Endothelial cell of umbilical vein (primary cell): ENCODE measurements at regions not wholly inside any gene's neighbourhood (a gene's known extent, or its start where the extent isn't known, plus 50 kb on each side); places are given as distances from the start of the nearest gene placed in this dataset.

ENCODE experiments used
- BruUV-seq: library from RNA; stranded (reverse); fragments of 400-500 nt; replicated peaks from 2 replicates; lab custom pipeline; 2021; lab: Mats Ljungman, UMichigan
- CTCF ChIA-PET: fragments of 300-600, 350-600 bp; sonication (Branson Sonifier 250); formaldehyde crosslinking; loops from one replicate; lab custom pipeline; 2021; ENCODE audit warnings: antibody characterized with exemption, inconsistent platforms; lab: Charles Lee
- POLR2A ChIA-PET: fragments of 300-600, 350-600 bp; sonication (Branson Sonifier 250); formaldehyde crosslinking; loops from one replicate; lab custom pipeline; 2021; ENCODE audit warnings: antibody characterized with exemption, inconsistent platforms; lab: Charles Lee
- DNase-seq: peaks from one replicate; pipeline ENCODE4 v3.0.0-alpha.2; 2011; ENCODE audit warnings: low read depth, low spot score
- FAIRE-seq: peaks from 2 replicates; lab custom pipeline; 2011; peaks lifted over from hg19 to GRCh38; lab: Jason Lieb, UNC
- H2AFZ ChIP-seq: 2 replicates; pipeline ENCODE4 v1.6.0; 2012; ENCODE audit warnings: low read depth, low read length, control low read depth, inconsistent platforms
- H3K27ac ChIP-seq: 2 replicates; pipeline ENCODE4 v1.5.1; 2011; ENCODE audit warnings: low read depth, mild to moderate bottlenecking, control low read depth, low read length, moderate library complexity; ENCODE audit not compliant: insufficient read depth
- H3K27me3 ChIP-seq, 2 experiments: 2 replicates each; pipeline versions ENCODE4 v1.6.0 to v1.6.1; 2011; ENCODE audit warnings: low read length in 2 of 2, mixed read lengths in 1 of 2; ENCODE audit not compliant: control insufficient read depth in 2 of 2, insufficient read depth in 2 of 2
- H3K36me3 ChIP-seq, 2 experiments: 2 replicates in 1 of 2; 3 replicates in 1 of 2; pipeline ENCODE4 v1.5.1; 2011; ENCODE audit warnings: low read length in 2 of 2, mild to moderate bottlenecking in 1 of 2, moderate library complexity in 1 of 2; ENCODE audit not compliant: control insufficient read depth in 2 of 2, insufficient read depth in 2 of 2; ENCODE audit errors: extremely low read depth in 1 of 2
- H3K4me1 ChIP-seq: 3 replicates; pipeline ENCODE4 v1.5.1; 2011; ENCODE audit warnings: mild to moderate bottlenecking, low read length; ENCODE audit not compliant: control insufficient read depth, insufficient read depth; ENCODE audit errors: extremely low read depth
- H3K4me2 ChIP-seq: 2 replicates; pipeline ENCODE4 v1.6.1; 2011; ENCODE audit warnings: low read length, control low read depth, mixed read lengths; ENCODE audit not compliant: insufficient read depth
- H3K4me3 ChIP-seq, 3 experiments: fragments of 200-600 bp in 1 of 3; sonication (generic), shearing (Covaris generic) in 1 of 3; replicated peaks in 1 of 3; 2 replicates each; pipeline ENCODE4 v1.5.1; 2011 to 2016; ENCODE audit warnings: control low read depth in 3 of 3, low read length in 3 of 3, mild to moderate bottlenecking in 2 of 3, inconsistent platforms in 1 of 3, low read depth in 1 of 3, moderate library complexity in 1 of 3; ENCODE audit not compliant: insufficient read depth in 1 of 3
- H3K79me2 ChIP-seq: 2 replicates; pipeline ENCODE4 v1.6.0; 2012; ENCODE audit warnings: low read length, inconsistent platforms; ENCODE audit not compliant: control insufficient read depth, insufficient read depth
- H3K9ac ChIP-seq: replicated peaks from 2 replicates; pipeline ENCODE3; 2011; ENCODE audit warnings: low read length, control low read depth; ENCODE audit not compliant: insufficient read depth; ENCODE audit errors: extremely low read depth
- H3K9me1 ChIP-seq: replicated peaks from 3 replicates; pipeline ENCODE4 v1.6.0; 2011; ENCODE audit warnings: mild to moderate bottlenecking, low read length; ENCODE audit not compliant: control insufficient read depth, insufficient read depth; ENCODE audit errors: extremely low read depth
- H3K9me3 ChIP-seq: replicated peaks from 2 replicates; pipeline ENCODE4 v1.5.1; 2012; ENCODE audit warnings: low read length, inconsistent platforms; ENCODE audit not compliant: control insufficient read depth, insufficient read depth
- H4K20me1 ChIP-seq: replicated peaks from 2 replicates; pipeline ENCODE3; 2011; ENCODE audit warnings: mild to moderate bottlenecking, low read length; ENCODE audit not compliant: control insufficient read depth, insufficient read depth; ENCODE audit errors: extremely low read depth
- EZH2 ChIP-seq: IDR thresholded peaks from 2 replicates; pipeline ENCODE4 v1.6.1; 2012; ENCODE audit warnings: borderline replicate concordance, low read depth, mild to moderate bottlenecking, moderate library complexity, low read length, inconsistent platforms; ENCODE audit not compliant: severe bottlenecking
- FOS ChIP-seq: IDR thresholded peaks from 2 replicates; pipeline ENCODE4 v1.6.1; 2011; ENCODE audit warnings: mild to moderate bottlenecking, low read length, moderate library complexity, borderline replicate concordance; ENCODE audit not compliant: insufficient read depth
- GATA2 ChIP-seq: IDR thresholded peaks from 2 replicates; pipeline ENCODE4 v1.7.0; 2011; ENCODE audit warnings: low read depth, mild to moderate bottlenecking, moderate library complexity, mixed read lengths, low read length; ENCODE audit not compliant: insufficient read length, insufficient read depth
- JUN ChIP-seq: IDR thresholded peaks from 2 replicates; pipeline ENCODE4 v1.6.1; 2011; ENCODE audit warnings: borderline replicate concordance, low read depth; ENCODE audit not compliant: insufficient read length, insufficient read depth
- MYC ChIP-seq: IDR thresholded peaks from one replicate; pipeline ENCODE4 v1.6.1; 2011; ENCODE audit warnings: mild to moderate bottlenecking, low read depth, low read length
- POLR2A ChIP-seq: IDR thresholded peaks from 2 replicates; pipeline ENCODE4 v1.6.1; 2012; ENCODE audit warnings: low read depth, mild to moderate bottlenecking, control low read depth, low read length
- POLR2AphosphoS5 ChIP-seq: IDR thresholded peaks from 2 replicates; pipeline ENCODE4 v1.6.1; 2012; ENCODE audit warnings: low read depth, mild to moderate bottlenecking, control low read depth, low read length, moderate library complexity; ENCODE audit not compliant: insufficient read depth
- dilution Hi-C: fragments of 300-500 bp; cut with MboI; formaldehyde crosslinking; loops from one replicate; pipeline ENCODE4 v1.15.0; 2019; ENCODE audit warnings: low sequenced_read_pairs; ENCODE audit not compliant: extremely low pct_ligation_motif_present
- intact Hi-C: fragments of 100-400 bp; cut with micrococcal nuclease; formaldehyde crosslinking; loops from one replicate; pipeline ENCODE4 v1.10.0; 2022
- TF ChIP-seq, protein P1 (sequence below), 2 donors: IDR thresholded peaks; 1 replicate in 1 of 2; 2 replicates in 1 of 2; pipeline ENCODE4 v1.5.1; 2011; ENCODE audit warnings: low read length in 2 of 2, mild to moderate bottlenecking in 2 of 2, moderate library complexity in 2 of 2, control low read depth in 1 of 2, inconsistent platforms in 1 of 2, low read depth in 1 of 2; ENCODE audit not compliant: insufficient read depth in 1 of 2; ENCODE audit errors: extremely low read depth in 1 of 2
- TF ChIP-seq, protein P2 (sequence below): IDR thresholded peaks from 2 replicates; pipeline ENCODE4 v1.6.1; 2011; ENCODE audit not compliant: insufficient read depth, insufficient read length

DNA sequence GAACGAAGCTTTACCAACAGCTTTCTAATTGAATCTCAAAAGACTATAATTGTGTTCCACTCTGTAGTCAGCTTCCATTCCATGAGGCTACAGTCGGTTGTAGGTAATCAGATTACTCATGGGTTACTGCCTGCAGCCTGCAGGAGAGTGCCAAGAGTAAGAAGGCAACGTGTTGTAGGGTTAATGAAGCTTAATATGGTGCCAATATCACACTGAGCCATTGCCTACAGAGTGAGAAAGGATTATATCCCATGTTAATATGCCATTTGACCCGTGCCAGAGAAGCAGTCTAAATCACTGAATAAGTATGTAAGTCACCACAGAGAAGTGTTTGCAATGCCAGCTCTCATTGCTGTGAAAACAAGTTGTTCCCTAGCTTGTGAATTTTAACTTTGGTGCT, 734.5 kb upstream of the ACVR2A start:
- intact Hi-C loops, result no loop called here
- H2AFZ ChIP-seq, result no peak overlapping the region
- DNase-seq, result no peak
- POLR2A ChIA-PET, result no interaction called here
- no TSS peak for BruUV-seq
- H3K27ac ChIP-seq, result no peak overlapping the region
- TF ChIP-seq, protein P1, sequence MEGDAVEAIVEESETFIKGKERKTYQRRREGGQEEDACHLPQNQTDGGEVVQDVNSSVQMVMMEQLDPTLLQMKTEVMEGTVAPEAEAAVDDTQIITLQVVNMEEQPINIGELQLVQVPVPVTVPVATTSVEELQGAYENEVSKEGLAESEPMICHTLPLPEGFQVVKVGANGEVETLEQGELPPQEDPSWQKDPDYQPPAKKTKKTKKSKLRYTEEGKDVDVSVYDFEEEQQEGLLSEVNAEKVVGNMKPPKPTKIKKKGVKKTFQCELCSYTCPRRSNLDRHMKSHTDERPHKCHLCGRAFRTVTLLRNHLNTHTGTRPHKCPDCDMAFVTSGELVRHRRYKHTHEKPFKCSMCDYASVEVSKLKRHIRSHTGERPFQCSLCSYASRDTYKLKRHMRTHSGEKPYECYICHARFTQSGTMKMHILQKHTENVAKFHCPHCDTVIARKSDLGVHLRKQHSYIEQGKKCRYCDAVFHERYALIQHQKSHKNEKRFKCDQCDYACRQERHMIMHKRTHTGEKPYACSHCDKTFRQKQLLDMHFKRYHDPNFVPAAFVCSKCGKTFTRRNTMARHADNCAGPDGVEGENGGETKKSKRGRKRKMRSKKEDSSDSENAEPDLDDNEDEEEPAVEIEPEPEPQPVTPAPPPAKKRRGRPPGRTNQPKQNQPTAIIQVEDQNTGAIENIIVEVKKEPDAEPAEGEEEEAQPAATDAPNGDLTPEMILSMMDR (IDR thresholded peaks at IDR 0.05; ENCODE audit: extremely low read depth in 1 of 2, insufficient read depth in 1 of 2, low read depth in 1 of 2, low read length in 2 of 2), result no peak
- TF ChIP-seq POLR2A, result no peak
- no peak for TF ChIP-seq MYC
- no peak for TF ChIP-seq GATA2
- TF ChIP-seq FOS, result no peak
- TF ChIP-seq POLR2AphosphoS5, result no peak
- TF ChIP-seq, protein P2, sequence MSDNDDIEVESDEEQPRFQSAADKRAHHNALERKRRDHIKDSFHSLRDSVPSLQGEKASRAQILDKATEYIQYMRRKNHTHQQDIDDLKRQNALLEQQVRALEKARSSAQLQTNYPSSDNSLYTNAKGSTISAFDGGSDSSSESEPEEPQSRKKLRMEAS, result no peak
- TF ChIP-seq JUN, result no peak
- no peak for TF ChIP-seq EZH2
- FAIRE-seq, result no peak
- H3K9me3 ChIP-seq, result no peaks in the 10 kb centered on the region
- CTCF ChIA-PET, result no interaction called here
- no peaks in the 10 kb centered on the region for H3K36me3 ChIP-seq
- no peak overlapping the region for H3K9ac ChIP-seq
- H3K9me1 ChIP-seq, result no peaks in the 10 kb centered on the region
- no peaks in the 10 kb centered on the region for H3K79me2 ChIP-seq
- H3K4me3 ChIP-seq, result no peak overlapping the region
- no peaks in the 10 kb centered on the region for H3K4me1 ChIP-seq
- dilution Hi-C loops, result no loop called here
- no peaks in the 10 kb centered on the region for H4K20me1 ChIP-seq
- H3K27me3 ChIP-seq, result no peaks in the 10 kb centered on the region
- no peak overlapping the region for H3K4me2 ChIP-seq
